Spleen (tissue), 7 donors: ENCODE measurements at regions not wholly inside any gene's neighbourhood (a gene's known extent, or its start where the extent isn't known, plus 50 kb on each side); places are given as distances from the start of the nearest gene placed in this dataset.

Source experiments
- POLR2AphosphoS5 ChIP-seq, 3 donors: sonication (generic); formaldehyde crosslinking; IDR thresholded peaks; one replicate each; pipeline ENCODE4 v1.5.1; 2017; ENCODE audit warnings: antibody characterized with exemption in 3 of 3
- TF ChIP-seq, protein P1 (sequence below), 11 experiments: fragments of 200-600 bp in 7 of 11; fragments of 450-650 bp in 4 of 11; sonication (generic) in 4 of 11; IDR thresholded peaks in 8 of 11; conservative IDR thresholded peaks in 3 of 11; 1 replicate in 7 of 11; 2 replicates in 4 of 11; pipeline versions ENCODE4 v1.4.0 to v1.8.0; 2016 to 2021; ENCODE audit warnings: antibody characterized with exemption in 11 of 11, inconsistent platforms in 4 of 11, mild to moderate bottlenecking in 1 of 11
- donor health status: DM: no; HTN: no; CAD: no; lungs with moderate emphysema.
- donor health status: DM: no; HTN: no; CAD: no.
- donor health status: DM: no; HTN: no; CAD: no.

DNA sequence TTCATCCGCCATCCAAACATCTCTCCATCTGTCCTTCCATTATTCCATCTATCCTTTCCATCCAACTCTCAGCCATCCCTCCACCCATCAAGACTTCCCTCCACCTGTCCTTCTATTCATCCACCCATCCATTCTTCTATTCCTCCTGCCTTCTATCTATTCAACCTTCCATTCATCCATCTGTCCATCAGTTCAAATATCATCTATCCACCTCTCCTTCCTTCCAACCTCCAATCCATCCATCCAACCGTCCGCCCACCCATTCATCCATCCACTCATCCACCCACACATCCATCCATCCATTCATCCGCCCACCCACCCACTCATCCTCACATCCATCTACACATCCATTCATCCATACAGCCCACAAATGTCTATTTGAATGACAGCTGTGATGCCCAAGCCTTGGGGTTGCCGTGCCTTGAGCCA, 132.1 kb downstream of the CEBPB start:
- TF ChIP-seq, protein P1, sequence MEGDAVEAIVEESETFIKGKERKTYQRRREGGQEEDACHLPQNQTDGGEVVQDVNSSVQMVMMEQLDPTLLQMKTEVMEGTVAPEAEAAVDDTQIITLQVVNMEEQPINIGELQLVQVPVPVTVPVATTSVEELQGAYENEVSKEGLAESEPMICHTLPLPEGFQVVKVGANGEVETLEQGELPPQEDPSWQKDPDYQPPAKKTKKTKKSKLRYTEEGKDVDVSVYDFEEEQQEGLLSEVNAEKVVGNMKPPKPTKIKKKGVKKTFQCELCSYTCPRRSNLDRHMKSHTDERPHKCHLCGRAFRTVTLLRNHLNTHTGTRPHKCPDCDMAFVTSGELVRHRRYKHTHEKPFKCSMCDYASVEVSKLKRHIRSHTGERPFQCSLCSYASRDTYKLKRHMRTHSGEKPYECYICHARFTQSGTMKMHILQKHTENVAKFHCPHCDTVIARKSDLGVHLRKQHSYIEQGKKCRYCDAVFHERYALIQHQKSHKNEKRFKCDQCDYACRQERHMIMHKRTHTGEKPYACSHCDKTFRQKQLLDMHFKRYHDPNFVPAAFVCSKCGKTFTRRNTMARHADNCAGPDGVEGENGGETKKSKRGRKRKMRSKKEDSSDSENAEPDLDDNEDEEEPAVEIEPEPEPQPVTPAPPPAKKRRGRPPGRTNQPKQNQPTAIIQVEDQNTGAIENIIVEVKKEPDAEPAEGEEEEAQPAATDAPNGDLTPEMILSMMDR (IDR thresholded peaks at IDR 0.05 in 8 of 11, conservative IDR thresholded peaks at IDR 0.05 in 3 of 11): no peak
- no peak for TF ChIP-seq POLR2AphosphoS5 (IDR thresholded peaks at IDR 0.05)
